ENCODE measurements at regions not wholly inside any gene's neighbourhood (a gene's known extent, or its start where the extent isn't known, plus 50 kb on each side); places are given as distances from the start of the nearest gene placed in this dataset.

- no peak for DNase-seq
Measured at GRCh38 chr11:70537576-70538571, 139.5 kb downstream of the CTTN start.

GRCh38 chr11:70538641-70539359 lies 140.5 kb downstream of the CTTN start:
- no peak for DNase-seq

DNA sequence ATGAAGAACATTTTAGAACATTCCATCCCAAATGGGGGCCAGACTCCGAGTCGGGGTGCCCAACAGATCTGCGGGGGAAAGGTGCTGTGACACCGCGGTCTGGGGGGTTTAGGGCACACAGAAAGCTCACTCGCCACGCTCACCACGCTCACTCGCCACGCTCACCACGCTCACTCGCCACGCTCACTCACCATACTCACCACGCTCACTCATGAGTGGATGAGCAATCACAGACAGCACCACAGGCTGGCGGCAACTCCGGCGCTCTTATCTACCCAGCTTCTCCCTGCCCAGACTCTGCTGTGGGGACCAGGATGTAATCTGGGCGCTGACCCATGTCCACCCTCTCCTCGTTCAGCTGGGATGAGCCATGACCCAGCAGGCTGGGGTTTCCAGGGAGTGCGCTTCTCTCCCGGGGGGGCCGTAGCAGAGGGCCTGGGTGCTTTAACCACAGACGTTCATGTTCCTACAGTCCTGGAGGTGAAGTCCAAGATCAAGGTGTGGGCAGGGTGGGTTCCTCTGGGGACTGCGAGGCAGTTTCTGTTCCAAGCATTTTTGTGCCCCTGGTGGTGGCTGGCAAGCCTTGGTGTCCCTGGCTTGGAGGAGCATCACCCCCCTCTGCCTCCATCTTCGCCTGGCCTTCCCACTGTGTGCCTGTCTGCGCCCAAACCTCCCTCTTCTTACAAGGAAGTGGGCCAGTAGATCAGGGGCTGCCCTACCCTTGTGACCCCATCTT lies 141.2 kb downstream of the CTTN start:
- DNase-seq = no peak

- no peak for DNase-seq
Measured at GRCh38 chr11:70540196-70540595, 141.9 kb downstream of the CTTN start.

- no peak for DNase-seq
Measured at GRCh38 chr11:70541176-70541575, 142.8 kb downstream of the CTTN start.

DNA sequence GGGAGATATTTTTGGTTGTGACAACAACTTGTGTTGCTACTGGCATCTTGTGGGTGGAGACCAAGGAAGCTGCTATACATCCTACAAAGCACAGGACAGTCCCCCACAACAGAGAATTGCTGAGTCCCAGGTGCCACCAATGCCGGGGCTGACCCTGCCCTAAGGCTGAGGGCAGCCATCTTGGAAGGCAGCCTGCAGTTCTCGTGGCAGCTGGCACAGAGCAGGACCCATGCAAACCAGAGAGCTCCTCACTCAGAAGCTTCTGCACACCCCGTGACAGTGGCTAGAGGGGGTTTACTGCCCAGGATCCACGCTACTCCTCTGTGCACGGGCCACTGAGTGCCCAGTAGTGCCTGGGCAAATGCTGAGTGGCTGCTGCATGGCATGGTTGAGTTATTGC lies 143.4 kb downstream of the CTTN start:
- no peak for DNase-seq

DNA sequence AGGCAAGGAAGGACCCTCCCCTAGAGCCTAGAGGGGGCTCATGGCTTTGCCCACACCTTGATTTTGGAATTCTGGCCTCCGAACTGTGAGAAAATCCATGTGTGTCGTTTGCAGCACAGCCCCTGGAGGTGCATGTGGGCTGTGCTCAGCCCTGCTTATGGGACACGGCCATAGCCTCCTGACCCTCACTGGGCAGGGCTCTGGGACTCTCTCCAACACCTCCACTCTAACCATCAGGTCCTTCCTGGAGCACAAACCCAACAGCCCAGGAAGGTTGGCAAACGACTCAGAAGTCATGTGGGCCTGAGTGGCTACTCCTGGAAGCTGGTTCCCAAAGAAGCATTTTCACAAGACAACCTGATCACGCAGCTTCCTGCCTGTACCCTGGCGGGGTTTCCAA lies 144.1 kb downstream of the CTTN start:
- DNase-seq = no peak

- DNase-seq = no peak
Measured at GRCh38 chr11:70542811-70543210, 144.5 kb downstream of the CTTN start.

GRCh38 chr11:70543611-70544010 lies 145.3 kb downstream of the CTTN start:
- DNase-seq = no peak

DNA sequence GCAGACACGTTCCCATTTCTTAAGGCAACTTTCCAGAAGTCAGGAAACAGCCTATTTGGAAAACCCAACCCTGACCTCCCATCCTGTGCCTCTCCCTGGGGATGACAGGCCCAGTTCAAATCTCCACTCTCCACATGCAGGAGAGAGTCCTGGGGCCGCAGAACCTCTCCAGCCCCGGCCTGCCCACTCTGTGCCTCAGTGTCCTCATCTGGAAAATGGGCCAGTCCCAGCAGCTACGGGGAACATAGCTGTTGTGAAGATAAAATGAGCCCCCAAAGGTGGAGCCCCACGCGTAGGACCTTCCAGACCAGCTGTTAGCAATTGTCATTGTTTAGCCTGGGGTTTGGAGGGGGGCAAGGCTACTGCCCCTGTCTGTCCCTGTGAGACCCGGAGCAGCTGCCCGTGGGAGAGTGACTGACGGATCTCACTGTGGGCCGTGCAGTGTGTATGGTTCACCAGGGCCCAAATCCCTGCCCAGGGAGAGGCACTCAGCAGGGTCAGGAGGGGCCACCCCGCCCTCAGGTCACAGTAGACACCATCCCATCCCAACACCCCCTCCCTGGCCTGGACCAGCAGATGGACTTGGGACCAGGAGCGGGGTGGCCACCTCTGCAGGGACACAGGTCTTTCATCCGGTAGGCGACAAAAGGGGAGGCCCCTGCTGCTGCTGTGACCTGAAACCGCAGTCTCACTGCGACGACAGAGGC lies 145.9 kb downstream of the CTTN start:
- DNase-seq = no peak

- no peak for DNase-seq
Measured at GRCh38 chr11:70544774-70545609, 146.7 kb downstream of the CTTN start.

- DNase-seq = no peak
Measured at GRCh38 chr11:70545610-70545912, 147.2 kb downstream of the CTTN start.

DNA sequence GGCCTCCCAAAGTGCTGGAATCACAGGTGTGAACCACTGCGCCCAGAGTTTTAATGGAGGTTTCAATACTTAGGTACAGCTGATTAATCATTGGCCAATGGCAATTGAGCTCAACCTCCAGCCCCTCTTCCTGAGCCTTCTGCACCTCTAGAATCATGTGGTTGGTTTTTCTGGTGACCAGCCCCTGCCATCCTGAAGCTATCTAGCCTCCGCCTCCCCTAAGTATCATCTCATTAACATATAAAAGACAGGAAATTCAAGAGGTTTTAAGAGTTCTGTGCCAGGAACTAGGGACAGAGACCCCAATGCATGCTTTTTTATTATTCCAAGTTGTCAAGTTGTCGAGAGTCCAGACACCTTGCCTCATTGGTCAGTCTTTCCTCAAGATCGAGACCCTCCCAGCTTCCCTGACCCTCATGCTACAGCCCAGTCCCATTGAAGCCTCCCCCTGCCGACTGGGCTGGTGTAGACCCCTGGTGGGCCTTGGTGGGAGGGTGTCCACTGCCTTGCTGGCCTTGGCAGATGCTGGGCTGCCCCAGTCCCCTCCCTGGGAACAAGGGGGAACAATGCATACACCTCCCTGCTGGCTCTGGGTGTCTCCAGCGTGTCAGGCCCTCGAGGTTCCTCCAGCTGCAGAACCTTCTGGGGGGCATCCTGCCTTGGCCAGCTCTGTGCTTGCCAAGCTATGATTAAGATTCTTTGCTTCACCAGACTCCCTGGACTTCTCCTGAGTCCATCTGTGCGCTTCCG lies 148.0 kb downstream of the CTTN start:
- DNase-seq = no peak

DNA sequence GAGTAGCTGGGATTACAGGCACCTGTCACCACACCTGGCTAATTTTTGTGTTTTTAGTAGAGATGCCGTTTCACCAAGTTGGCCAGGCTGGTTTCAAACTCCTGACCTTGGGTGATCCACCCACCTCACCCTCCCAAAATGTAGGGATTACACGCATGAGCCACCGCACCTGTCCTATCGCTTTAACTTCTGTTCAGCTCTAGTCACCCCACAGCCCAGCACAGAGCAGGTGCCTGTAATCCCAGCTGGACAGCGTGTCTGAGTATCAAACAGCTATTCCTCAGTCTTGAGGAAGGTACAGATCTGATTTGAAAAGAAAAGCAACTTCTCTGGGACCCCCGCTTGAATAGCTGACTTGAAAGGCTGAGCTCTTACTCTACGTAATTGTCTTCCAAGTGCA lies 149.1 kb downstream of the CTTN start:
- no peak for DNase-seq

DNA sequence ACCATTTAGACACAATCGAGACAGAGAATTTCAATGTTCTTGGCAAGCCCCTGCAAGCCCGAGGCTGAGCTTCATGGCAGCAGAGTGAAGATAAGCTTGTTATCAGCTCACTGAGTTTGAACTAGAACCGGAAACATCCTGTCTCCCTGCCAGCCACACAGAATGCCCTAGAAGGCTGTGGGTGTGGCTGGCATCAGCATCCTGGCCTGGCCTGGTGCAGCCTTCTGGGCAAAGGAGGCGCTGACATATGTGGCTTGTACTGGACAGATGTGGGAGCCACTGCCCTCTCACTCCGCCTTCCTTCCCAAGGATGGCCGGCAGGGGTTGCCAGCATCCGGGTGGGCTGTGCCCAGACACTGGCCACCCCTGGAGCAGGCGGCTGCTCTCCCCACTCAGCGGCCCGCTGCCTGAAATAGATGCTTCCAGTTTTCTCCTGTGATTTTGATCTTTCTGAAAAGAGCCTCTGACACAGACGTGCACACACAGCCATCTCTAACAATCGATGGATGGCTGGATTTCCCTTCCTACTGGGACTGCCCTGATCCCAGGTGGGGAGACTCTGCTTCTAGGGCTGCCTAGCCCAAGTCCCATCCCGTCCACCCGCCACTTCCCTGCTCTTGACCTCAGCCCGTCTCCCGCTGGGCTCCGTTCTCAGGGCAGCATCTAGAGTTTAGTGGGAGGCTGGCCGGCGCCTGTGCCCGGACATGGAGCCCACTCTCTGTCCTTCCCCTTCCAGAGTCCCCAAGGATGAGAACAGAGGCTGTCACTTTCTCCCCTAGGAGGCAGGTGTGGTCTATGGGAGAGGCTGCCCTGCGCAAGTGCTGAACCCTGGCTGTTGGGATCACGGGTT lies 149.7 kb downstream of the CTTN start:
- DNase-seq = no peak

GRCh38 chr11:70548976-70549375 lies 150.6 kb downstream of the CTTN start:
- no peak for DNase-seq

GRCh38 chr11:70549386-70549785 lies 151.1 kb downstream of the CTTN start:
- DNase-seq = no peak

- no peak for DNase-seq
Measured at GRCh38 chr11:70549796-70550195, 151.5 kb downstream of the CTTN start.

DNA sequence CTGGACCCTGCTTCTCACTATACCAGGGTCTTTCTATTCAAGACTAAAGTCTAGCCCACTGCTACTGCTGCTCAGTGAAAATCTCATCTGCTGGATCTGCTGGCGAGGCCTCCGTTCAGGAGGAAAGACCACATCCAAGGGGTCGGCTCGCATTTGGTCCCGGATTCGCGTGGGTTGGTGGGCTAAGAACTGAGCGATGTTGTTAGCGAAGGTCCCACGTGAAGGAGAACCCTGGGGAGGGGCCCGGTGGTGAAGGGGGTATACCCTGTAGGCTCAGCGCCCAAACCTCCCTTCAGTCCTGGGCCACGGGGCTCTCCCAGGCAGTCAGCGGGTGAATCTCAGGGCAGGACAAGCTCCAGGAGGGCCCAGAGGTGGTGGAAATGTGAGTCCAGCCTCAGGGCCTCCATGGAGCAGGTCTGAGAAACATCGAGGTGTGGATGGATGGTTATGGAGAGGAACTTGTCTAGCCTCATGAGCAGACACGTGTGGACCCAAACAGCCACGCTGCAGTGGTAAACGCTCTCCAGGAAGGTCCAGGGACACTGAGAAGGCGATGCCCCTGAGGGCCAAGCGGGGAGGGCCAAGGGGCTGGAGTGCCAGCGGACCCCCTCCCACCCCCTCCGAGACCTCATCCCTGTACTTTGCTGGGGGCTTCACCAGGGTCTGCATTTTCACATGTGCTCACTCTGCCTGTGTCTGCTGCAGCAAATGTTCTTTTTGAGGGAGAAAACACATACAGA lies 152.3 kb downstream of the CTTN start:
- DNase-seq = no peak

Data from activated effector memory CD4-positive, alpha-beta T cell treated with Interleukin-2 at 50 U/mL for 16 hours (primary cell).